NCI-H187 treated with DMSO at 0.1 percent for 48 hours (cell line): ENCODE measurements at regions not wholly inside any gene's neighbourhood (a gene's known extent, or its start where the extent isn't known, plus 50 kb on each side); places are given as distances from the start of the nearest gene placed in this dataset.
"Not testable (repeated sequence)": the region's sequence is repeated elsewhere in the genome, so short reads cannot be mapped to it uniquely, and the experiment has no call there.

Source experiments
- DNase-seq: peaks from one replicate; lab custom pipeline; 2025; lab: John Stamatoyannopoulos, UW

DNA sequence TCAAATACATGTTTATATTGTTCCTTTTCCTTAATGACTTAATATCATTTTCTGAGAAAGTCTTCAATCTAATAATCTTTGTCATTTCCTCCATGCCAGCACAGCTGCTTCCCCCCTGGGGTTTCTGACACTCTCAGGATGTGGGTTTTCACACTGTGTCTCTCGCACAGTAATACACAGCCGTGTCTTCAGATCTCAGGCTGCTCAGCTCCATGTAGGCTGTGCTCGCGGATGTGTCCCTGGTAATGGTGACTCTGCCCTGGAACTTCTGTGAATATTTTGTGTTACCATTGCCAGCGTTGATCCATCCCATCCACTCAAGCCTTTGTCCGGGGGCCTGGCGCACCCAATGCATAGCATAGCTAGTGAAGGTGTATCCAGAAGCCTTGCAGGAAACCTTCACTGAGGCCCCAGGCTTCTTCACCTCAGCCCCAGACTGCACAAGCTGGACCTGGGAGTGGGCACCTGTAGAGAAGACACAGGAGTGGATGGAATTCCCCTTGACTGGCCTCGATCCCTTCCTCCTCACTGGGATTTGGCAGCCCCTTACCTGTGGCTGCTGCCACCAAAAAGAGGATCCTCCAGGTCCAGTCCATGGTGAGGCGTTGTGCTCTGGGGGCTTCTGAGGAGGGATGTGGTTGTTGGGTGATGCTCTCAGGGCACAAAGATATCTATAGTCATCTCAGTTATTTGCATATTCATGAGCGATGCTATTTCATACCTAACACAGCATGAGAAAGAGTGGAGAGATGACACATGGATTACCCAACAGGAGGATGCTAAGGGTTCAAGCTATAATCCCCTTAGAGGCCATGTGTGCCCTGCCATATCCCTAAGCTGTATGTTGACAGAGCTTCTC is 478.8 kb downstream of the TMEM121 start:
- DNase-seq: not testable (repeated sequence)

DNA sequence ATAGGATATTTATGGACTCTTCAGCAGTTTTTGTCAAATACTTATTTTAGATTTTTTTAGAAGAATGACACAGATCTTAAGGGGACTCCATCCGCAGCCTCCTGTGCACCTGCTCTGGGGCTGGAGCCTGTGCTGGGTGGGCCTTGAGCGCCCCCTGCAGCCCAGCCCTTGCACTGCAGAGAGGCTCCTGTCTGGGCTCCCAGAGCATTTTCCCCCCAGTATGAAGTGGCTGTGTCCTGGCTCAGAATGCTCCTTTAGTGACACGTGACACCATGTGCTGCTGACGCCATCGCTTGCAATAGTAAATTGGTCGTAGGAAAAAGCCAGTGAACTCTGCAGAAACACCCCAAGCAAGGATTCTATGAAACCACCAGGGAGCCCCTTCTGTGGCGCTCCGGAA is 479.7 kb downstream of the TMEM121 start:
- not testable (repeated sequence) for DNase-seq

DNA sequence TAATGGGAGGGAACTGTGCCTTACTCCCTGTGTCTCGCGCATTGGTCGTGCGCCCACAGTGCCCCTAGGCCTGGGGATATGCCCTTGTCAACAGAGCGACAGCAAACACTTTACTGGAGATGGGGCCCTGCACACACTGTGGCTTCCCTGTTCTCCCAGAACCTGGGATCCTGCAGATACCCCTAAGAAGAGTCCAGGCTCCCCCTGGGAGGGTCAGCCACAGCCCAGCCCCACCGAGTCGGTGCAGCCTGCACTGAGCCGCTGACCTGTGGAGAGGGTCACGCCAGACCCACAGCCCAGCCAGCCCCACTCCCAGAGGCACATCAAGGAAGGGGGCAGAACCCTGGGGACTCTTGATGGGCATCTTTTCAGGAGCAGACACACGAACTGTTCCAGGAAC is 480.3 kb downstream of the TMEM121 start:
- DNase-seq: not testable (repeated sequence)

DNA sequence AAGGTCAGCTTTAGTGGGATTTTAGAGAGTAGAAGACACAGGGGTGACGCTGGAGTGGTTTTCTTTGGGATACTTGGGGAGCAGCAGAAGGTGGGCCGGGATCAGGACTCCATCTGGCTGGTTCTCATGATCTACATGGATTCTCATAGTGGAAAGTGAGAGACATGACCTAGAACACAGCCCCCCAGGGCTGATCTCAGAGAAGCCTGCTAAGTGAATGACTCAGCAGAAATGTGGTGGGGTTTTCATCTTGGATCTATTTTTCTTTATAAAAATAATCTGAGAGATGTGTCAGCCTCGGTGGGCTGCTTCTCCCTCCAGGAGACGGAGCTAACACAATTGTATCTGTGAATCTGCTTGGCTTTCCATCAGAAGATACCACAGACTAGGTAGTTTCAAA is 484.4 kb downstream of the TMEM121 start:
- no peak for DNase-seq

DNA sequence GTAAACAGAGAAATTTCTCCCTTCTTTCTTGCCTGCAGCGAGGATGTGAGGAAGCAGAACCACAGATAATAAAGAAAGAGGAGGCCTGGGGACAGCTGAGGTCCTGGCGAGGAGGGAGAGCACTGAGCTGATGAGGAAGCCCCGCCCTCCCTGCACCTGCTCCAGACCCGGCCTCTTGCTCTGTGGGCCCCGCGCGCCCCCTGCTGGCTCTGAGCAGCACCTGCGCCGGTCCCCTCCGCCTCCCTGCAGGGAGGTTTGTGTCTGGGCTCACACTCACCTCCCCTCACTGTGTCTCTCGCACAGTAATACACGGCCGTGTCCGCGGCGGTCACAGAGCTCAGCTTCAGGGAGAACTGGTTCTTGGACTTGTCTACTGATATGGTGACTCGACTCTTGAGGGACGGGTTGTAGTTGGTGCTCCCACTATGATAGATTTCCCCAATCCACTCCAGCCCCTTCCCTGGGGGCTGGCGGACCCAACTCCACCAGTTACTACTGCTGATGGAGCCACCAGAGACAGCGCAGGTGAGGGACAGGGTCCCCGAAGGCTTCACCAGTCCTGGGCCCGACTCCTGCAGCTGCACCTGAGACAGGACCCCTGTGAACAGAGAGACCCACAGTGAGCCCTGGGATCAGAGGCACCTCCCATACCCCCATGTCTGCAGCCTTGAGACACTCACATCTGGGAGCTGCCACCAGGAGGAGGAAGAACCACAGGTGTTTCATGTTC is 485.4 kb downstream of the TMEM121 start:
- DNase-seq: not testable (repeated sequence)

DNA sequence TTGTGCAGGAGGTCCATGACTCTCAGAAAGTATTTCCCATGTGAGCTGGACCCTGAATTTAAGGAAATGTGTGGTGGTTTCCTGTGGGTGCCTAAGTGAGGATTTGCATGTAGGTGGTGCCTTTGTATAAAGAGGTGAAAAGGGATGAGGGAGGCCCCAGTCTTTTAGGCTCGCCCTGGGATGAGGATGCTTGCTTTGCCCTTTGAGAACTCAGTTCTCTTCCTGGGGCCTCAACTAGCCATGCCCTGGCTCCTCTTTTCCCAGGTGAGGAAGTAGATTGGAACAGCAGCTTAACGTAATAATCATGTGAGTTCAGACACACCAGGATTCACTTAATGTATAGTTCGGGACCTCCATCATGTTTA is 486.0 kb downstream of the TMEM121 start:
- DNase-seq: not testable (repeated sequence)

DNA sequence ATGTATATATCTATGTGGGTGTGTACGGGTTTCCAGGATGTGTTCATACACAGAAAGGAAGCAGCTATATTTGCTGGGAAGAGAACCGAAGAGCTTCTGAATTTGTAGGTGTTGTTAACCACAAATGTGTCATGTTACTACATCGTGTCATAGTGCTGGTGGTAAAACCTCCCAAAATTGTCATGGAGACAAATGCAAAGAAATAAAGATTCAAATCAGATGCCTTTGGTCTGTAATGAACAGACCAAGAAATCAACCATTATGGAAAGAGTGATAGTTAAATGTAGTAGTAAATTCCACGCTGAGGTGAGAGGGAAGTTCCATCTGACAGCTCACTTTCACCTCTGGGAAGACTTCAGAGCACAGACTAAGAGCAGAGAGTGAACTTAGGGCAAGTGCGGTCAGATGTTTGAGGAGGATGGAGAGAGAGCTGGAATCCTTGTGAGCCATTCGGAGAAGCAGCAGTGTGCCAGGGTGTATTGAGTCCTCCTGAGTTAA is 487.5 kb downstream of the TMEM121 start:
- no peak for DNase-seq

DNA sequence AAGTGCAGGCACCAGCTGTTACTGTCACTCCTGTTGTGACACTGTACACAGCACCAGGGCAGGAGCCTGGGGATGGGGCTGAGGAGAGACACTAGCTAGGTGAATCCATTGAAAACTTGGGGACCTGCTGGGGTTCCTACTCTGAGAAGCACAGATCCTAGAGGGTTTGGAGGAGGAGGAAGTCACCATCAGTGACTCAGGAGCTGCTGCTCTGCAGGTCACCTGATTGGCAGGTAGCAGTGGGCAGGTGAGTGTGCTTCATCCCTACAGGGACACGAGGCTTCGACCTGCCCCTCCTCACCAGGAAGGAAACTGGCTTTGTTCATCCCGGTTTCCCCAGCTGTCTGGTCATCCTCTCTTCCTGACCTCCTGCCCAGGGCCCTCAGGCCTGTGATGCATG is 491.6 kb downstream of the TMEM121 start:
- not testable (repeated sequence) for DNase-seq

DNA sequence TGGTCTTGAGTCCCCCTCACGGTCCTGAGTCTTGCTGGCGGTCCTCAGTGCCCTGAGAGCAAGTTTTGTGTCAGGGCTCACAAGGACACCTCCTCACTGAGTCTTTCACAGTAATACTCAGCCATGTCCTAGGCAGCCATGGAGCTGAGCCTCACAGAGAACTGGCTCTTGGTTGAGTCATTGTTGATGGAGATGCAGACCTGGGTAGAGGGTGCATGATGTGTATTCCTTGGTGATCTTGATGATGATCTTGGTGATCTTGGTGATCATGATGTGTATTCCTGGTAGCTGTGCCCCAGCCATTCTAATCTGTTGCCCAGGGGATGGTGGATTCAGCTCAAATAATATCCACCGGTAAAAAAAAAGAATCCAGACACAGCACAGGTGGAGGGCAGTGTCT is 495.4 kb downstream of the TMEM121 start:
- DNase-seq: no peak

DNA sequence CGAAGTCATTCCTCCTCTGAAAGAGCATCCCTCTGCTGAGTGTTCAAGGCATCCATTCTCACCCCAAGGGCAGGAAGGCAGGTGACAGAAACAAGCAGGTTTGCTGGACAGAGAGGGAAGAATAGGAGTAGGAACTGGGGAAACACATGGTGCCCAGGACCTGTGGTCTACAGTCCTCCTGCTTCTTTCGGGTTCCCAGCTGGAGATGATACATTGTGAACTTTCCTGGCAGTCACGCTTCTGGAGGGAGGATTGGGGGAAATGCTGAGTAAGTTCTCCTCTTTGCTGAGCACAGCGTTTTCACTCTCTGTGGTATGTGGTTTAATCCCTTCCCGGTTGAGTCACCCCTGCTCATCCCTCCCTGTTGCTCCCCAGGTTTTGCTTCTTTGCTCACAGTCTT is 496.3 kb downstream of the TMEM121 start:
- DNase-seq: not testable (repeated sequence)

DNA sequence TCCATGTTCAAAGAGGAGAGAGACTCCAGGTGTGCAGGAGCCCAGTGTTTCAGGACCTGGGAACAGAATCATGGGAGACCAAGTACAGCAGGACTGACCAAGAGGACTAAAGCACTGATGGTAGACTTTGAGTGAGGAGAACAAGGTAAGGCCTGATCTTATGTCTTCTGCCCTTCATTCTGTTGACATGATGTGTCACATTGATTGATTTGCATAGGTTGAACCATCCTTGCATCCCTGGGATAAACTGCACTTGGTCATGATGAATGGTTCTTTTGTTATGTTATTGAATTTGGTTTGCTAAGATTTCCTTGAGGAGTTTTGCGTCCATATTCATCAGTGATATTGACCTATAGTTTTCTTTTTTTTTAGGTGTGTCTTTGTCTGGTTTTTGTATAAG is 497.0 kb downstream of the TMEM121 start:
- DNase-seq: no peak

DNA sequence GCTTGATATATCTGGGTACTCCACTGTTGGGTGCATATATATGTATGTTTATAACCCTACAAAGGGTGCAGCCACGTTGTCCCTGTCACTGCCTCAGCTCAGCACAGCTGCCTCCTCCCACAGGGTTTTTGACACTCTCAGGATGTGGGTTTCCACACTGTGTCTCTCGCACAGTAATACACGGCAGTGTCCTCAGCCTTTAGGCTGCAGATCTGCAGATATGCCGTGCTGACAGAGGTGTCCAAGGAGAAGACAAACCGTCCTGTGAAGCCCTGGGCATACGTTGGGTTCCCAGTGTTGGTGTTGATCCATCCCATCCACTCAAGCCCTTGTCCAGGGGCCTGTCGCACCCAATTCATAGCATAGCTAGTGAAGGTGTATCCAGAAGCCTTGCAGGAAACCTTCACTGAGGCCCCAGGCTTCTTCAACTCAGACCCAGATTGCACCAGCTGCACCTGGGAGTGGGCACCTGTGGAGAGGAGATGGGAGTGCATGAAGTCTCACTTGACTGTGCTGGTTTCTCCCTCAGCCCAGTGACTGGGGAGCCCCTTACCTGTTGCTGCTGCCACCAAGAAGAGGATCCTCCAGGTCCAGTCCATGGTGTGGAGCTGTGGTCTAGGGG is 498.7 kb downstream of the TMEM121 start:
- no peak for DNase-seq

DNA sequence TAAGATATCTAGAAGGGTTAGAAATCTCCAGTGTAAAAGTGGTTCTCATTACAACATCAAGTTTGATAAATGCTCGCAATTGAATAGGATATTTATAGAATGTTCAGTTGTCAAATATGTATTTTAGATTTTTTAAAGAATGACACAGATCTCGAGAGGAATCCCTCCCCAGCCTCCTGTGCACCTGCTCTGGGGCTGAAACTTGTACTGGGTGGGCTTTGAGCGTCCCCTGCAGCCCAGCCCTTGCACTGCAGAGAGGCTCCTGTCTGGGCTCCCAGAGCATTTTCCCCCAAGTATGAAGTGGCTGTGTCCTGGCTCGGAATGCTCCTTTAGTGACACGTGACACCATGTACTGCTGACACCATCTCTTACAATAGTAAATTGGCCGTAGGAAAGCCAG is 499.6 kb downstream of the TMEM121 start:
- no peak for DNase-seq

DNA sequence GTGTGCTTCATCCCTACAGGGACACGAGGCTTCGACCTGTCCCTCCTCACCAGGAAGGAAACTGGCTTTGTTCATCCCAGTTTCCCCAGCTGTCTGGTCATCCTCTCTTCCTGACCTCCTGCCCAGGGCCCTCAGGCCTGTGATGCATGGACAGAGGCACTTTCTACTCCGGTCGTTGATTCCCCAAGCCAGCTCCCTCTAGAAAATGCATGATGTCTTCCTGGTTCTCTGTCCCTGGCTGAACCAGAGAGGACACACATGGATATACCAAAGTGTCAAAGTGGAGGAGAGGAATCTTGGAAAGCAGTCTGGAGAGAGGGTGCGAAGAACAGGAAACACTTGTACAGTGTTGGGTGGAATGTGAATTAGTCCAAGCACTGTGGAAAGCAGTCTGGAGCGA is 501.4 kb downstream of the TMEM121 start:
- not testable (repeated sequence) for DNase-seq

DNA sequence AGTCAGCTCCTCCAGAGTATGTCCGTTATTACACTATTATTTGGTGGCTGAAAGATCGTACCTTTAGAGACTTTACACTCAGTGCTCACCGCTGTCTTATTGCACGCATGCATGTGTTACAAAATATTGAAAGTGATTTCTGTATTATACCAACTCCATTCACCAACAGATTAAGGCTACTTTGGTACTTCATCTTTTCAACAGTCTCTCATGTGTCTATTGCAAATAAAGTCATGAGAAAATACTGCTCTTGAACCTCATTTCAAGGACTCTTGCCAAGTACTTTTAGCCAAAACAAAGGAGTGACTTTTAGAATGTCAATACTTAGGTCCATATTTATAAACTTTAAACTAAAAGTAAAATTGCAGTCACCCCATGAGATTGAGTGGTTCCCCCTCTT is 503.6 kb downstream of the TMEM121 start:
- DNase-seq: no peak

DNA sequence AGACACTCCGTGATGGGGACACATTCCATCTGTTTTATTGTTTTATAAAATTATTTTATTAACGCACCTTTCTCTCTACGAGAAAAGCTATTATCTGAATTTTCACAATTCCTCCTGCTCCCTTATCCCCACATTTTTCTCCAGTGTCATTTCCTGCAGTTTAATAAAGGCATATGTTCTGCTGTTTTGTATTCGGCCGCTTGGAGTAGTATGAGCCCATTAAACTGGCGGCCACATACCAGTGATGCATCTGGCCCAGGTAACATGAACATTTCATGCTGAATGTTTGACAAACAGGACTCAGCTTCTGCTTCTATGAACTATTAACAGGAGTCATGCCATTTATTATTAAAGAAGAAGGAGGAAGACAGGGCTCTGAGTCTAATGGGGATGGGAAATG is 511.0 kb downstream of the TMEM121 start:
- DNase-seq: no peak

DNA sequence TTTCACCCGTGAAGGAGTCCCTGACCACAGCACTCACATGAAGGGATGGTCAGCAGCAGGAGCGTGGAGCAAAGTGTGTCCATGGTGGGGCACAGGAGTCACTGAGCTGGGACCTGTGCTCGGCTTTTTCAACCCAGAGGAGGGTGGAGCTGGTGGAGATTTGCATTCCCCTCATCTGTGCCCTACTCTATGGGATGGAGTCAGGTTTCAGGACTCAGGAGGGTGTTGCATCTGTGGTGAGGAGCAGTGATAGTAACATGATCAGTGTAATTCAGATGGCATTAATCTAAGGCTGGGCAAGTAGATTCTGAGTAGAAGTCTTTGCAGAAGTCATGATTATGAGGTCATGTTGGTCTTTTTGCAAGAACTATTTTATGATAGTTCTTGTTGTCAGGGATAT is 511.9 kb downstream of the TMEM121 start:
- DNase-seq: no peak

DNA sequence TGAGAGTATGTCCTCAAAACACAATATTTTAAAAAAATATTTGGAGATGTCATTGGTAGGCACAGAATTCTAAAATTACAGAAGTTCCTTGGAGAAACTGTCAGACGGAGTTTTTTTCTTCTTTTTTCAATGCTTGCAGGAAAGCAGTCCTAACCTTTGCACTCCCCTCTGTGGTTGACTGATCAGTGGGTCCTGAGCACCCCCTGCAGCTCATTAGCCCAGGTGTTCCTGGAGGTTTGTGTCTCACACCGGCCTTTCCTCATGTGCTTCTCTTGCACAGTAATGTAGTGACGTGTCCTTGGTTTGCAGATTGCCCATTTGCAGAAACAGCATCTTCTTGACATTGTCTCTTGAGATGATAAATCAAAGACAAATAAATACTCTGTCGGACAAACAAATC is 513.0 kb downstream of the TMEM121 start:
- no peak for DNase-seq

DNA sequence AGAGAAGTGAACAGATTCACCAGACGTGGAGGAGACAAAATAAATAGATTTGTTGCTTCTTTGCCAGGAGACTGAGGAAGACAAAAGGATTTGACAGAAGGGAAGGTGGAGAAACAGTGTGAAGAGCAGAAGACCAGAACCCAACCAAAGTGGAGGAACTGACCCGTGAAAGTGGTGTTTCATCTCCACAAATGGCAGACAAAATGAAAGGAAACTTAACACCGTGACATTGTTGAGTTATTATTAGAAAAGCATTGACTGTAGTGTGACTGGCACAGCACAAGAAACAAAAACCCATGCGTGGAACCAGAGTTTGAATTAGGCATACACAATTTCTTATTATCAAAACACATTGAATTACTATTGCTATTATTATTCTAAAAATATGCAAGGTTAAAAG is 518.1 kb downstream of the TMEM121 start:
- no peak for DNase-seq

DNA sequence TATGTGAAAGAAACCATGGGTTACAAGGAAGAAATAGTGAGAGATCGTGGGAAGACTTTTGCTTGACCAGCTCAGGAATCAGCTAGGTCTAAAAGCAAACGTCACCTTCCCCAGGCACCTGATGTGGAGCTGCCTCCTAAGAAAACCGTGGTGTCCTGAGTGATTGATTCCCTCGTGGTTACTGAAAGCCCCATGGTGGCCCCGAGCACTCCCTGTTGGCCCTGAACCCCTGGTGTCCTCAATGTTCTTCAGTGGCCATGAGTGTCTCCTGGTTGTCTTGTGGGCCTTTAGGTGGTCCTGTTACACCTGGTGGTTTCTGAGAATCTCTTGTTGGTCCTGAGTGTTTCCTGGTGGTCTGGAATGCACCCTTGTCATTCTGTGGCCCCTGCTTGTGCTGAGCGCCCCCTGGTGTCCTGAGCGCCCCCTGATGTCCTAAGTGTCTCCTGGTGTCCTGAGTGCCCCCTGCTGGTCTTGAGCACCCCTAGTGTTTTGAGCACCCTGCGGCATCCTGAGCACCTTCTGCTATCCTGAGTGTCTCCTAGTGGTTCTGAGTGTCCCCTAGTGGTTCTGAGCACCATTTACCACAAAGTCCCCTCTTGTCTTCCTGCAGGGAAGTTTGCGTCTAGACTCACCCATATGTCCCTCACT is 518.7 kb downstream of the TMEM121 start:
- DNase-seq: no peak

DNA sequence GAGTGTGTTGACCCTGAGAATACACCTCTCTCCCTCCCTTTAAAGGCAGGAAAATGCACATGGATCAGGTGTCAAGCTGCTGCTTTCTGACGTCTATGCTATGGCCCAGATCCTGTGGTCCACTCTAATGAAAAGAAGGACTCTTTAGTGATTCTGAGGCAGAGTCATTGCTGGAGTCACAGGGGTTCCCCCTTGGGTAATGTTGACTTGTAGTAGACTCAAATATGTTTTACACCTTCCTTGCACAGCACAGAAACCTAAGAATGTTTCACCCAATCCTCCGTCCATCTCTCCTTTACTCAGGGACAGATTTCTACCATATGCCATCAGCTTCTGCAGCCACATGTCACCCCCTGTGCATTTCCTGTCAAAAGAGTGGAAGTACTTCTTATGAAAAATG is 525.4 kb downstream of the TMEM121 start:
- no peak for DNase-seq

DNA sequence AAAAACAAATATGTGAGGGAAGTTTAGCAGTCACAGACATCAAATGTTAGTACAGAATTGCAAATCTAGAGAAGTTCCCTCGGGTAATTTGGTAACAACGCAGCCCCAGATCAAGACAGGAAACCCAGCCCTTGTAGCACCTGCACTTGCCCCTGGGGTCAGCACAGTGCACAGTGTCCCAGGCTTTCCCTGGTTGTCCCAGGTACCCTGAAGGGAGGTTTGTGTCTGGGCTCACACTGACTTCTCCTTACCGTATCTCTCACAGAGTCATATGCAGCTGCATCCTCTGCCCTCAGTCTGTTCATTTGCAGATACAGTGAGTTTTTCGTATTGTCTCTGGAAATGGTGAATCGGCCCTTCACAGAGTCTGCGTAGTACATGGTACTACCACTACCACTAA is 528.9 kb downstream of the TMEM121 start:
- no peak for DNase-seq
